HAP-1 (cell line): ENCODE measurements at regions not wholly inside any gene's neighbourhood (a gene's known extent, or its start where the extent isn't known, plus 50 kb on each side); places are given as distances from the start of the nearest gene placed in this dataset.

ENCODE experiments used
- DNase-seq, 2 experiments: peaks; one replicate each; pipeline ENCODE4 v3.0.0-alpha.2; 2016 to 2020; ENCODE audit warnings: low spot score in 2 of 2
- H3K27me3 ChIP-seq: fragments of 250-450 bp; sonication (Bioruptor Pico); 2 replicates; pipeline ENCODE4 v1.5.1; 2020; ENCODE audit warnings: low read depth, mild to moderate bottlenecking, moderate library complexity
- H3K36me3 ChIP-seq: fragments of 250-450 bp; sonication (Bioruptor Pico); replicated peaks from 2 replicates; pipeline ENCODE4 v1.5.1; 2020; ENCODE audit warnings: mild to moderate bottlenecking
- H3K4me1 ChIP-seq: fragments of 250-450 bp; sonication (Bioruptor Pico); 2 replicates; pipeline ENCODE4 v1.5.1; 2020; ENCODE audit warnings: mild to moderate bottlenecking
- H3K4me3 ChIP-seq: fragments of 250-450 bp; sonication (Bioruptor Pico); 2 replicates; pipeline ENCODE4 v1.5.1; 2020; ENCODE audit warnings: mild to moderate bottlenecking, moderate library complexity
- H3K9me3 ChIP-seq: fragments of 250-450 bp; sonication (Bioruptor Pico); 2 replicates; pipeline ENCODE4 v1.5.1; 2020; ENCODE audit warnings: mild to moderate bottlenecking, moderate library complexity
- in situ Hi-C: fragments of 300-500 bp; cut with MboI; formaldehyde crosslinking; loops from 3 replicates; pipeline ENCODE4 v1.14.3; 2020; ENCODE audit warnings: low sequenced_read_pairs, inconsistent platforms, mixed read lengths

- peak in 1 of 2 experiments; percentile 38 for DNase-seq
- H3K4me3 ChIP-seq: no peak overlapping the region
Observed at GRCh38 chrX:45400027-45400779, 199.5 kb upstream of the DIPK2B start.

DNA sequence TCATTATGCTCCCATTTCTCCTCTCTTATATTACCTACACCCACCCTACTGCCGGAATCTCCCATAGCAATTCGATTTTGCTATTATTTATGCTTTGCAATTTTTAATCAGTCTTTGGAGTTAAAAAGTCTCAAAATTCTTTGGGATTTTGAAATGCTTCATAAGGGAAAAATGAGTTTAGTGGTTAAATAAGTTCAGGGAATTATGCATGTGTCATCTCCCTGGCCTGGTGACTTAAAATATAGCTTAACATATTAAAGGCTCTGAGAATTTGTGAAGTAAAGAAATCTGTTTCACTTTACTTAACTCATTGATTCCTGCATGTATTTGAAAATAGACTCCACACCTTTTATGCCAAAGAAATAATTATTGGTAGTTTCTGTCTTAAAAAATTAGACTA, 185.1 kb upstream of the DIPK2B start:
- Histone ChIP-seq H3K27me3 (no peaks in the 10 kb centered on the region), H3K36me3 (no peaks in the 10 kb centered on the region), H3K4me1 (no peaks in the 10 kb centered on the region), H3K4me3 (no peak overlapping the region), H3K9me3 (no peaks in the 10 kb centered on the region)
- in situ Hi-C loops: no loop called here
- no peak for DNase-seq

More at GRCh38 chrX:45400027-45400779, 199.5 kb upstream of the DIPK2B start:
- Histone ChIP-seq H3K9me3 (no peaks in the 10 kb centered on the region), H3K4me1 (peaks cover 26% of the 10 kb centered on the region), H3K36me3 (no peaks in the 10 kb centered on the region), H3K27me3 (no peaks in the 10 kb centered on the region)
- in situ Hi-C loops: no loop called here

GRCh38 chrX:45381841-45382240, 181.2 kb upstream of the DIPK2B start:
- Histone ChIP-seq H3K27me3 (no peaks in the 10 kb centered on the region; the same call in 1 of the 2 replicates), H3K4me3 (no peak overlapping the region), H3K9me3 (no peaks in the 10 kb centered on the region), H3K36me3 (no peaks in the 10 kb centered on the region), H3K4me1 (no peaks in the 10 kb centered on the region)
- in situ Hi-C loops: no loop called here
- DNase-seq: no peak

DNA sequence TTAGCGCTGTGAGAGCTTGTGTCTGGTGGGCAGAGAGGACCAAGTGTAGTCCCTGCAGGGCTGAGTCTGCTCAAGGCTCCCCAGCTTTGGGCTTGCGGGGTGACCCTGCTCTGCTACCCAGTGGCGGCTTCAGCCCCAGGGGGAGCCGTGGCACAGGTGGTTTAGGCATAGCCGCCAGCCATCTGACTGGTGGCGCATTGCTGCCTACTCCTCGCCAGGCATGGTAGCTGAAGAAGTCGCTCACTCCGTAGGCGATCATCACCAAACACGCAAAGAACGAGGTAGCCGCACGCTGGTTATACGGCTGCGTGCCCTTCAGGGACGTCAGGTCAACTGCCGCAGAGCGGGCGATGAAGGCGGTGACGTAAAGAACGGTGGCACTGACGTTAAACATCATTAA, 180.7 kb upstream of the DIPK2B start:
- no peaks in the 10 kb centered on the region; the same call in 1 of the 2 replicates for H3K27me3 ChIP-seq
- H3K36me3 ChIP-seq: no peaks in the 10 kb centered on the region
- no peaks in the 10 kb centered on the region for H3K9me3 ChIP-seq
- H3K4me3 ChIP-seq: no peak overlapping the region
- DNase-seq: no peak
- in situ Hi-C loops: no loop called here
- H3K4me1 ChIP-seq: no peaks in the 10 kb centered on the region

DNA sequence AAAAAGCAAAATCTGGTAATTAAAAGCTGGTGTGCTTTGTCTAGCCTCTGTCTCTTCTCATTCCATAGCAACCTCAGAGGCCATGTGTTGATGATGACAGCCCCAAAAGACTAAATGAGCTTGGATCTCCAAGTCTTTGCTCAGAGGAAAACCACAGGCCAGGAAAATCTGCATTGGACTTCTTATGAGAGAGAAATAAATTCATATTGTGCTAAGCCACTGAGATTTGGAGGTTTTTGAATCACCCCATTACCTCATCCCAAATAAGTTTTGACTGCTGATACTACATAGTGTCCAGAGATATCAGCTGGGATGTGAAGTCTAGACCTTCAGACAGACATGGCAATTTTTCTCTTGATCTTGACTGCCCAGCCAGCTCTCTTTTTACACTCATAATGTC, 178.6 kb upstream of the DIPK2B start:
- DNase-seq: no peak
- Histone ChIP-seq H3K4me3 (no peak overlapping the region), H3K4me1 (no peaks in the 10 kb centered on the region), H3K27me3 (no peaks in the 10 kb centered on the region; the same call in 1 of the 2 replicates), H3K36me3 (no peaks in the 10 kb centered on the region), H3K9me3 (no peaks in the 10 kb centered on the region)
- in situ Hi-C loops: no loop called here

- Histone ChIP-seq H3K4me1 (no peaks in the 10 kb centered on the region), H3K4me3 (no peak overlapping the region), H3K36me3 (no peaks in the 10 kb centered on the region), H3K27me3 (no peaks in the 10 kb centered on the region), H3K9me3 (no peaks in the 10 kb centered on the region)
- DNase-seq: no peak
- in situ Hi-C loops: no loop called here
Observed at GRCh38 chrX:45372151-45372550, 171.5 kb upstream of the DIPK2B start.

- no peaks in the 10 kb centered on the region for H3K9me3 ChIP-seq
- no peak for DNase-seq
- in situ Hi-C loops: no loop called here
- H3K36me3 ChIP-seq: no peaks in the 10 kb centered on the region
- no peak overlapping the region for H3K4me3 ChIP-seq
- no peaks in the 10 kb centered on the region for H3K27me3 ChIP-seq
- H3K4me1 ChIP-seq: no peaks in the 10 kb centered on the region
Observed at GRCh38 chrX:45368705-45369104, 168.0 kb upstream of the DIPK2B start.

GRCh38 chrX:45363596-45363995, 162.9 kb upstream of the DIPK2B start:
- no peaks in the 10 kb centered on the region for H3K4me1 ChIP-seq
- in situ Hi-C loops: no loop called here
- no peaks in the 10 kb centered on the region for H3K27me3 ChIP-seq
- H3K9me3 ChIP-seq: no peaks in the 10 kb centered on the region
- no peak overlapping the region for H3K4me3 ChIP-seq
- no peak for DNase-seq
- H3K36me3 ChIP-seq: no peaks in the 10 kb centered on the region

DNA sequence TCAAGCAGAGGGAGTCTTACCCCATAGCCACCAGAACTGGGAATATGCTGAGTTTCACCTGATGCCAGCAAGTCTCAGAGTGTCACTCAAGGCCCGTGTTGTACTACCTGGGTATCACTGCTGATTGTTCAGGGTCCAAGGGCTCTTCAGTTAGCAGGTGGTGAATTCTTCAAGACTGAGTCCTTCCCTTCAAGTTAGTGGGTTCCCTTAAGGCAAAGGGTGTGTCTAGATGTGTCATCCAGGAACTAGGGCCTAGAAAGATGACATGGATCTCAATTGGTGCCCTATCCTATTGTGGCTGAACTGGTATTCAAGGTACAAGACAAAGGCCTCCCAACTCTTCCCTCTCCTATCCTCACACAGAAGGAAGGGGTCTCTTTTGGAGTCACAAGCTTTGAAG, 159.9 kb upstream of the DIPK2B start:
- Histone ChIP-seq H3K27me3 (no peaks in the 10 kb centered on the region), H3K36me3 (no peaks in the 10 kb centered on the region), H3K9me3 (no peaks in the 10 kb centered on the region), H3K4me1 (no peaks in the 10 kb centered on the region), H3K4me3 (no peak overlapping the region)
- no peak for DNase-seq
- in situ Hi-C loops: no loop called here

- H3K27me3 ChIP-seq: no peaks in the 10 kb centered on the region
- DNase-seq: no peak
- no peaks in the 10 kb centered on the region for H3K4me1 ChIP-seq
- H3K36me3 ChIP-seq: no peaks in the 10 kb centered on the region
- no peak overlapping the region for H3K4me3 ChIP-seq
- in situ Hi-C loops: no loop called here
- no peaks in the 10 kb centered on the region for H3K9me3 ChIP-seq
Observed at GRCh38 chrX:45358392-45358791, 157.7 kb upstream of the DIPK2B start.

DNA sequence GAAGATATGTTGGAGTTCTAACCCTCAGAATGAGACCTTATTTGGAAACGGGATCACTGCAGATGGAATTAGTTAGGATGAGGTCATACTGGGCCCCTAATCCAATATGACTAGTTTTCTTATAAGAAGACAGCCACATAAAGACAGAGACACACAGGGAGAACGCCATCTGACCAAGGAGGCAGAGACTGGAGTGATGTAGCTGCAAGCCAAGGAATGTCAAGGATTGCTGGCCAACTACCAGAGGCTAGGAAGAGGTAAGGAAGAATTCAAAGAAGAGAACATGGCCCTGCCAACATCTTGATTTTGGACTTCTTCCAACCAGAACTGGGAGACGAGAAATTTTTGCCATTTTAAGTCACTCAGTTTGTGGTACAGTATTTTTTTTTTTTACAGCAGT, 152.8 kb upstream of the DIPK2B start:
- H3K36me3 ChIP-seq: no peaks in the 10 kb centered on the region
- no peaks in the 10 kb centered on the region for H3K9me3 ChIP-seq
- no peaks in the 10 kb centered on the region for H3K27me3 ChIP-seq
- in situ Hi-C loops: no loop called here
- no peak overlapping the region for H3K4me3 ChIP-seq
- DNase-seq: no peak
- H3K4me1 ChIP-seq: no peaks in the 10 kb centered on the region

DNA sequence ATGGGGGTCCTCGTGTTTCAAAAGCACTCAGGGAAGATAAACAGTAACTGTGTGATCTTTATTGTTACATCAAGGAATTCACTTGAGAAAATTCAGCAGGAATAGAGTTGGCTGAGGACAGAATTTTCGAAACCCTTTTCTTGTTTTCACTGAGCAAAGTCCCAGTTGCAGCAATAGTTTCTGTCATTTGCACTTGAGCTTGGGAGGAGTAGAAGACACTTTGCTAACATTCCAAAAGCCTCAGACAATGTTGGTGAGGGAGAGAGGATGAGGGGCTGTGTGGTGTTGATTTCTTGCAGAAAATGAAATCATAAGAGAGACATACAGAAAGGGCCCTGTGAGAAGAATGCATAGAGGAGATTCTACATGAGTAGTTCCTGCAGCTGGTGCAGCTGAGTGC, 151.9 kb upstream of the DIPK2B start:
- Histone ChIP-seq H3K4me3 (no peak overlapping the region), H3K4me1 (no peaks in the 10 kb centered on the region), H3K9me3 (no peaks in the 10 kb centered on the region), H3K36me3 (no peaks in the 10 kb centered on the region), H3K27me3 (no peaks in the 10 kb centered on the region)
- no peak for DNase-seq
- in situ Hi-C loops: no loop called here

- no peak for DNase-seq
Observed at GRCh38 chrX:45351478-45351877, 150.8 kb upstream of the DIPK2B start.

GRCh38 chrX:45348296-45348695, 147.6 kb upstream of the DIPK2B start:
- Histone ChIP-seq H3K36me3 (no peaks in the 10 kb centered on the region), H3K4me3 (no peak overlapping the region), H3K9me3 (no peaks in the 10 kb centered on the region), H3K4me1 (no peaks in the 10 kb centered on the region), H3K27me3 (no peaks in the 10 kb centered on the region)
- in situ Hi-C loops: no loop called here
- DNase-seq: no peak

More at GRCh38 chrX:45351478-45351877, 150.8 kb upstream of the DIPK2B start:
- no peaks in the 10 kb centered on the region for H3K9me3 ChIP-seq
- H3K4me3 ChIP-seq: no peak overlapping the region
- no peaks in the 10 kb centered on the region for H3K4me1 ChIP-seq
- in situ Hi-C loops: no loop called here
- no peaks in the 10 kb centered on the region for H3K36me3 ChIP-seq
- H3K27me3 ChIP-seq: no peaks in the 10 kb centered on the region

DNA sequence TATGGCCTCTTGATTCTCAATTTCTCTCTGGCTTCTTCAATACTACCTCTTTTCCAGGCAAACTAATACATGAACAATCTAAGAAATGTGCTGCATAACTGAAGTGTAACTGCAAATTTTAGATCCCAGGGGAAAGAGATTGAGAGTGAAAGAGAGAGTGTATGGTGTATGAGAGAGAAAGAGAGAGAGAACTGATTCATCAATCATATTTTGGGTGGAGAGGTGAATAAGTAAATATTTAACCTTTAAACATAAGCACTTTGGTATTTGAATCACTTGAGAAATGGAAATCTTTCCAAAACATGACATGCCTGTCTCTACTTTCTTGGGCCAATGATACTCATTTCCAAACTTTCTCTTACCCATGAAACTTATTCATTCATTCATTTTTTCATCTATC, 147.2 kb upstream of the DIPK2B start:
- no peaks in the 10 kb centered on the region for H3K4me1 ChIP-seq
- no peak overlapping the region for H3K4me3 ChIP-seq
- H3K36me3 ChIP-seq: no peaks in the 10 kb centered on the region
- in situ Hi-C loops: no loop called here
- no peaks in the 10 kb centered on the region for H3K27me3 ChIP-seq
- DNase-seq: no peak
- no peaks in the 10 kb centered on the region for H3K9me3 ChIP-seq
